Stimulated activated CD4-positive, alpha-beta T cell treated with anti-CD3 and anti-CD28 coated beads, Interleukin-12 subunit alpha, Interleukin-12 subunit beta, amount 100 ng/mL, for 24 hours (primary cell): ENCODE measurements at regions not wholly inside any gene's neighbourhood (a gene's known extent, or its start where the extent isn't known, plus 50 kb on each side); places are given as distances from the start of the nearest gene placed in this dataset.
"Not testable (repeated sequence)": the region's sequence is repeated elsewhere in the genome, so short reads cannot be mapped to it uniquely, and the experiment has no call there.

ENCODE experiments used
- DNase-seq, 2 experiments: peaks; one replicate each; pipeline ENCODE4 v3.0.0-alpha.2; 2020; ENCODE audit warnings: low read depth in 2 of 2

GRCh38 chr11:33971530-33971929 lies 79.7 kb upstream of the LMO2 start:
- not testable (repeated sequence) for DNase-seq

- no peak for DNase-seq
Observed at GRCh38 chr11:33970984-33971466, 79.1 kb upstream of the LMO2 start.

GRCh38 chr11:33967451-33967850 lies 75.6 kb upstream of the LMO2 start:
- DNase-seq, result no peak

GRCh38 chr11:33965032-33965431 lies 73.2 kb upstream of the LMO2 start:
- DNase-seq, result no peak

GRCh38 chr11:33959855-33960400 lies 68.1 kb upstream of the LMO2 start:
- no peak for DNase-seq

GRCh38 chr11:33957304-33957917 lies 65.5 kb upstream of the LMO2 start:
- DNase-seq, result no peak

- no peak for DNase-seq
Observed at GRCh38 chr11:33956611-33957010, 64.7 kb upstream of the LMO2 start.

- DNase-seq, result no peak
Observed at GRCh38 chr11:33953289-33953688, 61.4 kb upstream of the LMO2 start.

- DNase-seq, result no peak
Observed at GRCh38 chr11:33952805-33953204, 60.9 kb upstream of the LMO2 start.

GRCh38 chr11:33949252-33949913 lies 57.5 kb upstream of the LMO2 start:
- no peak for DNase-seq

GRCh38 chr11:33948494-33948893 lies 56.6 kb upstream of the LMO2 start:
- DNase-seq, result no peak

GRCh38 chr11:33947918-33948317 lies 56.0 kb upstream of the LMO2 start:
- DNase-seq, result not testable (repeated sequence)

- no peak for DNase-seq
Observed at GRCh38 chr11:33946930-33947329, 55.1 kb upstream of the LMO2 start.

- DNase-seq, result no peak
Observed at GRCh38 chr11:33945481-33946268, 53.8 kb upstream of the LMO2 start.

- no peak for DNase-seq
Observed at GRCh38 chr11:33944693-33945424, 53.0 kb upstream of the LMO2 start.

- no peak for DNase-seq
Observed at GRCh38 chr11:33944345-33944692, 52.4 kb upstream of the LMO2 start.

GRCh38 chr11:33942954-33943353 lies 51.1 kb upstream of the LMO2 start:
- no peak for DNase-seq

- DNase-seq, result no peak
Observed at GRCh38 chr11:33941637-33942160, 49.8 kb upstream of the LMO2 start.
